Panc1 (cell line): ENCODE measurements at regions not wholly inside any gene's neighbourhood (a gene's known extent, or its start where the extent isn't known, plus 50 kb on each side); places are given as distances from the start of the nearest gene placed in this dataset.

Source experiments
- SIN3A ChIP-seq: IDR thresholded peaks from 2 replicates; pipeline ENCODE4 v1.6.1; 2012; ENCODE audit warnings: low read depth, mild to moderate bottlenecking, low read length, moderate library complexity, borderline replicate concordance; ENCODE audit not compliant: insufficient read depth
- TF ChIP-seq, protein P1 (sequence below): fragments of 450-650 bp; IDR thresholded peaks from 2 replicates; pipeline ENCODE4 v1.5.1; 2017; ENCODE audit warnings: mild to moderate bottlenecking
- TF ChIP-seq, protein P2 (sequence below), 2 experiments: IDR thresholded peaks; 2 replicates each; pipeline ENCODE4 v1.6.1; 2011 to 2012; ENCODE audit warnings: low read depth in 2 of 2, control low read depth in 1 of 2, low read length in 1 of 2, mild to moderate bottlenecking in 1 of 2, moderate library complexity in 1 of 2; ENCODE audit not compliant: insufficient read depth in 1 of 2

DNA sequence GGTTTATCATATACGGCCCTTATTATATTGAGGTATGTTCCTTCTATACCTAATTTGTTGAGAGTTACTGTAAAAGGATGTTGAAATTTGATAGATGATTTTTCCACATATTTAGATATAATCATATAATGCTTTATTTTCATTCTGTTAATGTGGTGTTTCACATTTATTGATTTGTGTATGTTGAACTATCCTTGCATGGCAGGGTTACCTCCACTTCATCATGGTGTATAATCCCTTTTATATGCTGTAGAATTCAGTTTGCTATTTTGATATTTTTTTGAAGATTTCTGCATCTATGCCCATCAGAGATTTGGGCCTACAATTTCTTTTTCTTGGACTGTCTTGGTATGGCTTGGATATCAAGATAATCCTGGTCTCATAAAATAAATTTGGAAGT, 355.5 kb downstream of the EDEM1 start:
- TF ChIP-seq, protein P1, sequence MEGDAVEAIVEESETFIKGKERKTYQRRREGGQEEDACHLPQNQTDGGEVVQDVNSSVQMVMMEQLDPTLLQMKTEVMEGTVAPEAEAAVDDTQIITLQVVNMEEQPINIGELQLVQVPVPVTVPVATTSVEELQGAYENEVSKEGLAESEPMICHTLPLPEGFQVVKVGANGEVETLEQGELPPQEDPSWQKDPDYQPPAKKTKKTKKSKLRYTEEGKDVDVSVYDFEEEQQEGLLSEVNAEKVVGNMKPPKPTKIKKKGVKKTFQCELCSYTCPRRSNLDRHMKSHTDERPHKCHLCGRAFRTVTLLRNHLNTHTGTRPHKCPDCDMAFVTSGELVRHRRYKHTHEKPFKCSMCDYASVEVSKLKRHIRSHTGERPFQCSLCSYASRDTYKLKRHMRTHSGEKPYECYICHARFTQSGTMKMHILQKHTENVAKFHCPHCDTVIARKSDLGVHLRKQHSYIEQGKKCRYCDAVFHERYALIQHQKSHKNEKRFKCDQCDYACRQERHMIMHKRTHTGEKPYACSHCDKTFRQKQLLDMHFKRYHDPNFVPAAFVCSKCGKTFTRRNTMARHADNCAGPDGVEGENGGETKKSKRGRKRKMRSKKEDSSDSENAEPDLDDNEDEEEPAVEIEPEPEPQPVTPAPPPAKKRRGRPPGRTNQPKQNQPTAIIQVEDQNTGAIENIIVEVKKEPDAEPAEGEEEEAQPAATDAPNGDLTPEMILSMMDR: no peak
- no peak for TF ChIP-seq SIN3A
- TF ChIP-seq, protein P2, sequence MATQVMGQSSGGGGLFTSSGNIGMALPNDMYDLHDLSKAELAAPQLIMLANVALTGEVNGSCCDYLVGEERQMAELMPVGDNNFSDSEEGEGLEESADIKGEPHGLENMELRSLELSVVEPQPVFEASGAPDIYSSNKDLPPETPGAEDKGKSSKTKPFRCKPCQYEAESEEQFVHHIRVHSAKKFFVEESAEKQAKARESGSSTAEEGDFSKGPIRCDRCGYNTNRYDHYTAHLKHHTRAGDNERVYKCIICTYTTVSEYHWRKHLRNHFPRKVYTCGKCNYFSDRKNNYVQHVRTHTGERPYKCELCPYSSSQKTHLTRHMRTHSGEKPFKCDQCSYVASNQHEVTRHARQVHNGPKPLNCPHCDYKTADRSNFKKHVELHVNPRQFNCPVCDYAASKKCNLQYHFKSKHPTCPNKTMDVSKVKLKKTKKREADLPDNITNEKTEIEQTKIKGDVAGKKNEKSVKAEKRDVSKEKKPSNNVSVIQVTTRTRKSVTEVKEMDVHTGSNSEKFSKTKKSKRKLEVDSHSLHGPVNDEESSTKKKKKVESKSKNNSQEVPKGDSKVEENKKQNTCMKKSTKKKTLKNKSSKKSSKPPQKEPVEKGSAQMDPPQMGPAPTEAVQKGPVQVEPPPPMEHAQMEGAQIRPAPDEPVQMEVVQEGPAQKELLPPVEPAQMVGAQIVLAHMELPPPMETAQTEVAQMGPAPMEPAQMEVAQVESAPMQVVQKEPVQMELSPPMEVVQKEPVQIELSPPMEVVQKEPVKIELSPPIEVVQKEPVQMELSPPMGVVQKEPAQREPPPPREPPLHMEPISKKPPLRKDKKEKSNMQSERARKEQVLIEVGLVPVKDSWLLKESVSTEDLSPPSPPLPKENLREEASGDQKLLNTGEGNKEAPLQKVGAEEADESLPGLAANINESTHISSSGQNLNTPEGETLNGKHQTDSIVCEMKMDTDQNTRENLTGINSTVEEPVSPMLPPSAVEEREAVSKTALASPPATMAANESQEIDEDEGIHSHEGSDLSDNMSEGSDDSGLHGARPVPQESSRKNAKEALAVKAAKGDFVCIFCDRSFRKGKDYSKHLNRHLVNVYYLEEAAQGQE (IDR thresholded peaks at IDR 0.05; ENCODE audit: insufficient read depth in 1 of 2, low read depth in 2 of 2, low read length in 1 of 2): no peak
